HL-60 (cell line): ENCODE measurements at regions not wholly inside any gene's neighbourhood (a gene's known extent, or its start where the extent isn't known, plus 50 kb on each side); places are given as distances from the start of the nearest gene placed in this dataset.

Experiments
- DNase-seq, 2 experiments: peaks; one replicate each; pipeline ENCODE4 v3.0.0-alpha.2; 2010 to 2020; ENCODE audit warnings: low read depth in 1 of 2, low spot score in 1 of 2
- H3K27ac ChIP-seq: fragments of 250-450 bp; sonication (Bioruptor Pico); replicated peaks from 2 replicates; pipeline ENCODE4 v1.5.1; 2020; ENCODE audit warnings: mild to moderate bottlenecking, moderate library complexity
- H3K27me3 ChIP-seq: fragments of 250-450 bp; sonication (Bioruptor Pico); 2 replicates; pipeline ENCODE4 v1.5.1; 2021; ENCODE audit warnings: mild to moderate bottlenecking, moderate library complexity; ENCODE audit not compliant: insufficient read depth, poor library complexity, severe bottlenecking
- H3K4me3 ChIP-seq: replicated peaks from 2 replicates; pipeline ENCODE4 v1.5.1; 2011; ENCODE audit warnings: mild to moderate bottlenecking, control low read depth, low read length; ENCODE audit not compliant: insufficient read depth
- GABPA ChIP-seq: IDR thresholded peaks from 2 replicates; pipeline ENCODE4 v1.6.1; 2012; ENCODE audit warnings: low read depth
- POLR2AphosphoS5 ChIP-seq: IDR thresholded peaks from 2 replicates; pipeline ENCODE4 v1.6.1; 2012; ENCODE audit warnings: low read depth
- SPI1 ChIP-seq: IDR thresholded peaks from 2 replicates; pipeline ENCODE4 v1.6.1; 2012; ENCODE audit warnings: low read depth, mild to moderate bottlenecking, borderline replicate concordance
- TF ChIP-seq, protein P1 (sequence below): IDR thresholded peaks from 2 replicates; pipeline ENCODE4 v1.6.1; 2012; ENCODE audit warnings: low read depth; ENCODE audit not compliant: insufficient replicate concordance
- TF ChIP-seq, protein P2 (sequence below): IDR thresholded peaks from one replicate; pipeline ENCODE4 v1.5.1; 2011; ENCODE audit warnings: low read length, control low read depth, inconsistent platforms; ENCODE audit not compliant: insufficient read depth

DNA sequence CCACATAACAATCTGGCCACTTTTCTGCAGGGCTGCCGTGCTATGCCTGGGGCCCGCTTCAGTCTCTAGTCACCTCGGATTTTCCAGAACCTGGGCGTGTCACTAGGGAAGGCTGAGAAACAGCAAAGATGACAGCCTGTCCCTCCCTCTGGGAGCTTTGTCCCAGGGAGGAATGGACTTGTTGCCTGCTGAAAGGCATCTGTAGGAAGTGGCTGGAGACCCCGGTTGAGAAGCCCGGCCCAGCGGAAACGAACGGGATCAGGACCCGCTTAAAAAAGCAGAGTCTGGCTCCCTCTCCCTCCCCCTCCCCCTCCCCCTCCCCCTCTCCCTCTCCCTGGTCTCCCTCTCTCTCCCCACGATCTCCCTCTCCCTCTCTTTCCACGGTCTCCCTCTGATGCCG lies 149.5 kb upstream of the ZNF516 start:
- no peak for DNase-seq
- TF ChIP-seq POLR2AphosphoS5 (no peak), SPI1 (no peak), GABPA (no peak)
- TF ChIP-seq, protein P1, sequence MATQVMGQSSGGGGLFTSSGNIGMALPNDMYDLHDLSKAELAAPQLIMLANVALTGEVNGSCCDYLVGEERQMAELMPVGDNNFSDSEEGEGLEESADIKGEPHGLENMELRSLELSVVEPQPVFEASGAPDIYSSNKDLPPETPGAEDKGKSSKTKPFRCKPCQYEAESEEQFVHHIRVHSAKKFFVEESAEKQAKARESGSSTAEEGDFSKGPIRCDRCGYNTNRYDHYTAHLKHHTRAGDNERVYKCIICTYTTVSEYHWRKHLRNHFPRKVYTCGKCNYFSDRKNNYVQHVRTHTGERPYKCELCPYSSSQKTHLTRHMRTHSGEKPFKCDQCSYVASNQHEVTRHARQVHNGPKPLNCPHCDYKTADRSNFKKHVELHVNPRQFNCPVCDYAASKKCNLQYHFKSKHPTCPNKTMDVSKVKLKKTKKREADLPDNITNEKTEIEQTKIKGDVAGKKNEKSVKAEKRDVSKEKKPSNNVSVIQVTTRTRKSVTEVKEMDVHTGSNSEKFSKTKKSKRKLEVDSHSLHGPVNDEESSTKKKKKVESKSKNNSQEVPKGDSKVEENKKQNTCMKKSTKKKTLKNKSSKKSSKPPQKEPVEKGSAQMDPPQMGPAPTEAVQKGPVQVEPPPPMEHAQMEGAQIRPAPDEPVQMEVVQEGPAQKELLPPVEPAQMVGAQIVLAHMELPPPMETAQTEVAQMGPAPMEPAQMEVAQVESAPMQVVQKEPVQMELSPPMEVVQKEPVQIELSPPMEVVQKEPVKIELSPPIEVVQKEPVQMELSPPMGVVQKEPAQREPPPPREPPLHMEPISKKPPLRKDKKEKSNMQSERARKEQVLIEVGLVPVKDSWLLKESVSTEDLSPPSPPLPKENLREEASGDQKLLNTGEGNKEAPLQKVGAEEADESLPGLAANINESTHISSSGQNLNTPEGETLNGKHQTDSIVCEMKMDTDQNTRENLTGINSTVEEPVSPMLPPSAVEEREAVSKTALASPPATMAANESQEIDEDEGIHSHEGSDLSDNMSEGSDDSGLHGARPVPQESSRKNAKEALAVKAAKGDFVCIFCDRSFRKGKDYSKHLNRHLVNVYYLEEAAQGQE: no peak
- TF ChIP-seq, protein P2, sequence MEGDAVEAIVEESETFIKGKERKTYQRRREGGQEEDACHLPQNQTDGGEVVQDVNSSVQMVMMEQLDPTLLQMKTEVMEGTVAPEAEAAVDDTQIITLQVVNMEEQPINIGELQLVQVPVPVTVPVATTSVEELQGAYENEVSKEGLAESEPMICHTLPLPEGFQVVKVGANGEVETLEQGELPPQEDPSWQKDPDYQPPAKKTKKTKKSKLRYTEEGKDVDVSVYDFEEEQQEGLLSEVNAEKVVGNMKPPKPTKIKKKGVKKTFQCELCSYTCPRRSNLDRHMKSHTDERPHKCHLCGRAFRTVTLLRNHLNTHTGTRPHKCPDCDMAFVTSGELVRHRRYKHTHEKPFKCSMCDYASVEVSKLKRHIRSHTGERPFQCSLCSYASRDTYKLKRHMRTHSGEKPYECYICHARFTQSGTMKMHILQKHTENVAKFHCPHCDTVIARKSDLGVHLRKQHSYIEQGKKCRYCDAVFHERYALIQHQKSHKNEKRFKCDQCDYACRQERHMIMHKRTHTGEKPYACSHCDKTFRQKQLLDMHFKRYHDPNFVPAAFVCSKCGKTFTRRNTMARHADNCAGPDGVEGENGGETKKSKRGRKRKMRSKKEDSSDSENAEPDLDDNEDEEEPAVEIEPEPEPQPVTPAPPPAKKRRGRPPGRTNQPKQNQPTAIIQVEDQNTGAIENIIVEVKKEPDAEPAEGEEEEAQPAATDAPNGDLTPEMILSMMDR: no peak
- no peaks in the 10 kb centered on the region for H3K27me3 ChIP-seq

DNA sequence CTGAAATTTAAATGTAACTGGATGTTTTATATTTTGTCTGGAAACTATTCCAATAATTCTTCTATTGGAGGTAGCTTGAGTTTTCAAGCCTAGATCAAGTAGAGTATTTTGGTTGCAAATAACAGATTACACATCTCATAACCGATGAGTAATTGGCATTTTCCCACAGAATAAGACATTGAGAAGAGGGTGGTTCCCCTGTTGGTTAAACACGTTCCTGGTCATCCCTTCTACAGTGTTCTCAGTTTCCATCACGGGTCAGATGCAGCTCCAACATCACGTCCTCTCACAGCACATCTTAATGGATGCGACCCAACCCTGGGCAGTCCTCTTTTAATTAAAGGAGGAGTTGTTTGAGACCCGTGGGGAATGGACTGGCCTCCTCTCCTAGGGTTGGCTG lies 149.0 kb upstream of the ZNF516 start:
- Histone ChIP-seq H3K27ac (no peak overlapping the region), H3K4me3 (no peak overlapping the region), H3K27me3 (no peaks in the 10 kb centered on the region)
- DNase-seq: no peak
- no peak for TF ChIP-seq POLR2AphosphoS5
- TF ChIP-seq GABPA: no peak
- TF ChIP-seq, protein P2: no peak
- TF ChIP-seq SPI1: no peak
- TF ChIP-seq, protein P1: no peak

More for the DNA sequence above, 149.5 kb upstream of the ZNF516 start:
- H3K27ac ChIP-seq: no peak overlapping the region
- no peak overlapping the region for H3K4me3 ChIP-seq

DNA sequence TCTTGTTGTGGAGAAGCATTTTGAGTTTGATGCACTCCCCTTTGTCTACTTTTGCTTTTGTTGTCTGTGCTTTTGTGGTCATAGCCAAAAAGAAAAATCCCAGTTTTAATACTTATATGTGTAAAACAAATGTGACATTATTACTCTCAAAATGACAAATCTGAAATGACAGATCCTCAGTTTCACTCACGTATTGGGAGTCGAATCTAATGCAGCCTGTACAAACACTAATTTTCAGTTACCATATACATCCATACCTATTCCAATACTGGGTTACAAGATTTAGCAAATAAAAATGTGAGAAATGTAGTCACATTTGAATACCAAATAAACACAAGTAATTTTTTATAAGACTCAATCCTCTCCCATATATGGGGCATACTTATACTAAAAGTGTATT lies 148.2 kb upstream of the ZNF516 start:
- DNase-seq: no peak
- H3K27me3 ChIP-seq: no peaks in the 10 kb centered on the region
- H3K4me3 ChIP-seq: no peak overlapping the region
- no peak overlapping the region for H3K27ac ChIP-seq
- TF ChIP-seq GABPA (no peak), POLR2AphosphoS5 (no peak), SPI1 (no peak)
- TF ChIP-seq, protein P2: no peak
- TF ChIP-seq, protein P1: no peak
